Endometrial microvascular endothelial cells (primary cell): ENCODE measurements at regions not wholly inside any gene's neighbourhood (a gene's known extent, or its start where the extent isn't known, plus 50 kb on each side); places are given as distances from the start of the nearest gene placed in this dataset.

Experiments used
- in situ Hi-C: cut with HindIII; loops from 2 replicates; pipeline ENCODE4 v1.10.0; 2017; ENCODE audit warnings: low sequenced_read_pairs, low pct_unique_long_range_greater_than_20kb; ENCODE audit errors: inconsistent ontology term

DNA sequence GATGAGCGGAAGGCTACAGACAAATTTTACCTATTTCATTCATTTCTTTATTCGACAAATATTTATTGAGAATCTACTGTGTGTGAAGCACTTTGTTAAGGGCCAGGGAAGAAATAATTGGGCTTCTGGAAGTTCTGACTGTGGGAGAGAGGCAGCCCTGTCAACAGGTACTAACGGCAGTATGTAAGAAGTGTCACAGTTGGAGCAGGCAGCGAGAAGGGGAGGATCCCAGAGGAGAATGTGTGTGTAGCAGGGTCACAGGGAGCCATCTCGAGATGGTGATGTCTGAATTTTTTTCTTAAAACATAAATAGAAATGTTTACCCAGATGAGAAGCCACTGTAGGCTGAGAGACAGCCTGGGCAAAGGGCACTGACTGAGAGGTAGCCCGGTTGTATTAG lies 163.3 kb upstream of the SLC38A2 start:
- in situ Hi-C loops = loop anchor here (25.0 kb wide), 1 partner anchor 174 kb away; the partner anchor contains the start of gene SLC38A2

DNA sequence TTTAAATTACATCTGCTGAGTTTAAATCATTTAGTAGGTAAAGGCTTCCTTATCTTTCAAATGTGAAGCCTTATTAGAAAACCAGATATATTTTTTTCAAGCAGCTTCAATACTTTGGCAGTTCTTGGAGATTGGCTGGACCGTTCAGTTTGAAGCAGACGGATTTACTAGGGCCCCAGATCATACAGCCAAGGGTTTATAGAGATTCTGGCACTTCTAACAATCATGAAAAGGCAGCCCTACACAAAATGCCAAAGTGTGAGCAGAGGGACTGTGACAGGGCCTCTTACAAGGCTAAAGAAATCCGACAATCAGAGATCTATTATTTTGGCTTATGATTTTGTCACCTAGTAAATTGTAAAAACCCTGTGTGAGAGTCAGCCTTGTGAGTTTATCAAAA lies 162.8 kb upstream of the SLC38A2 start:
- in situ Hi-C loops = loop anchor here (25.0 kb wide), 1 partner anchor 173 kb away; the partner anchor contains the start of gene SLC38A2

DNA sequence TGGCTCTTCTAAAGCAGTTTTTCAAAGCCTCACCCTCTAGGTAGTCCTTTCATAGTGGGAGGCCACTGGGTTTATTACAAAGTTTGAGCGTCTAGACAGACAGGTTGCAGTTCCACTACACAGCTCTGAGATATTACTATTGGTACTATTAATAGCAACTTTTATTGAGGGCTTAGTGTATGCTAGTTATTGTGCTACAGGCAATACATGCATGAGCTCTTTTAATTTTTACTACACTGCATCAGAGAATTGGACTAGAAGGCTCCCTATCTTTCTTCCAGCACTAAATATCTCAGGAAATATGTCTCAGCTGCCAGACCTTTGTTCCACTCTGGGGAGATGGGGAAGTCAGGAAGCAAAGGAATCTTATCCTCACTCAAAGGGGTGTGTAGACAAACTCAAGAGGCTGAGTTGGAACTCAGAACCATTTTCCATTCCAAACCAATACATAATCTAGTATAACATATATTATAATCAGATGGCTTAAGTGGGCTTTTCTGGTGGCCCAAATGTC lies 161.8 kb upstream of the SLC38A2 start:
- in situ Hi-C loops = loop anchor here (25.0 kb wide), 1 partner anchor 172 kb away; the partner anchor contains the start of gene SLC38A2

DNA sequence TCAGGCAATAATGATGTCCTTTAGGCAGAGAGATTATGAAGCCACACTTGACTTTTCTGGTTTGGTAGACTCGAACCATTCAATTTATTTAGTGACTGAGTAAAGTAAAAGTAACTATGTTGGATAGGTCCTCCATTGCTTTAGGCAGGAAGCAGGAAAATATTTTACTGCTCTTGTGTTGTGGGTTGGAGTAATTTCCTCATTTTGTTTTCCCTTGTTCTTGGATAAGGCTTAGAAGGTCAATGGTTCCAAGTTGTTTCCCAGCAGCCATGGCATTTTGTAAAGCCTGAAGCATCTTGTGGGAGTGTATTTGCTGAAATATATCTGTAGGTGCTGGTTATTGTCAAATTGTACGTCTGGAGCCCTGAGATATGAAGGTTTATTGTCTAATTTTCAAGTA lies 161.2 kb upstream of the SLC38A2 start:
- in situ Hi-C loops = loop anchor here (25.0 kb wide), 1 partner anchor 171 kb away; the partner anchor contains the start of gene SLC38A2

DNA sequence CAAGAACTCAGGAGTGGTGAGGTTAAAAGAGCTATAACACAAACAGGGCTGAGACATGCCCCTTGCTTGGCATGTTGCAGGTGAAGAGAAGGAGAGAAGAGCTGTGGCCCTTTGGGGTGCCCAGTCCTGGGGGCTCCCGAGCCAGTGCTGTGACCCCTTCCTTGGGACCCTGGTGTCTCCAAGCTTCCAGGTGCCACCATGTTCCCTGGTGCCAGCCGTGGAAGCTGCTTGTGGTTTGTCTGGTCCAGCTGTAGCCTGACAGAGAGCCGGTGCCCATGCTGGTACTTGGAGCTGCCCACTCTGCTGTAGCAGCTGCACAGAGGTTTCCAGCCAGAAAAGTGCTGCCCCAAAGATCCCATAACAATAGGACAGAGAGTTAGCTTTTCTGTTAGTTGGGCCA lies 159.2 kb upstream of the SLC38A2 start:
- in situ Hi-C loops = loop anchor here (25.0 kb wide), 1 partner anchor 170 kb away; the partner anchor contains the start of gene SLC38A2

DNA sequence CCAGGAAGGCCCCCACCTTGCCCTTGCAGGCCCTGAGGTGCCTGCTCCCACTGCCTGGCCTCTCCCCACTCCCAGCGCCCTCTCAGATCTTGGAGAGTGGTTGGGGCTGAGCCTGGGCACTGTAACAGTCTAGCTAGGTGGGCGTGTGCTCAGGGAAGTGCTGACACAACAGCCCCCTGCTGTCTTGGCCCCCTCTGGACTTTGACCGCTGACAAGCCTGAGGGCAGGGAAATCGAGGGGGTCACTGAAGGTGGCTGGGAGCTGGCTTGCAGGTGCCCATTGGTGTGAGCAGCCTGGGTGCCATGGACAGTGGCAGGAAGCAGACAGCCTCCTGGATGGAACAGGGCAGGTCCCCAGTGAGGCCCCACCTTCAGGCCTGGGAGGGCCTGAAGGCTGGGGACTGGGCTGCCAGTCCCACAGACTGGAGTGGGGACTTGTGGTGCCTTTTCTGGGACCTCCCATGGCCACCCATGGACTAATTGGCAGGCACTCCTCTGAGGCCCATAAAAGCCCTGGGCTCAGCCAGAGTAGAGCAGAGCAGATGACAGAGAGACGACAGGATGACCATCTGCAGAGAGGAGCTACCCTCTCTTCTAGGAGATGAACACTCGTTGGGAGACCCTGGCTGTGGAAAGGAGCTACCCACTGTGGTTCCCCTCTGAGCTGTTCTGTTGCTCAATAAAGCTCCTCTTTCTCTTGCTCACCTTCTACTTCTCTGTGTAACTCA lies 158.6 kb upstream of the SLC38A2 start:
- in situ Hi-C loops = loop anchor here (25.0 kb wide), 1 partner anchor 169 kb away; the partner anchor contains the start of gene SLC38A2

DNA sequence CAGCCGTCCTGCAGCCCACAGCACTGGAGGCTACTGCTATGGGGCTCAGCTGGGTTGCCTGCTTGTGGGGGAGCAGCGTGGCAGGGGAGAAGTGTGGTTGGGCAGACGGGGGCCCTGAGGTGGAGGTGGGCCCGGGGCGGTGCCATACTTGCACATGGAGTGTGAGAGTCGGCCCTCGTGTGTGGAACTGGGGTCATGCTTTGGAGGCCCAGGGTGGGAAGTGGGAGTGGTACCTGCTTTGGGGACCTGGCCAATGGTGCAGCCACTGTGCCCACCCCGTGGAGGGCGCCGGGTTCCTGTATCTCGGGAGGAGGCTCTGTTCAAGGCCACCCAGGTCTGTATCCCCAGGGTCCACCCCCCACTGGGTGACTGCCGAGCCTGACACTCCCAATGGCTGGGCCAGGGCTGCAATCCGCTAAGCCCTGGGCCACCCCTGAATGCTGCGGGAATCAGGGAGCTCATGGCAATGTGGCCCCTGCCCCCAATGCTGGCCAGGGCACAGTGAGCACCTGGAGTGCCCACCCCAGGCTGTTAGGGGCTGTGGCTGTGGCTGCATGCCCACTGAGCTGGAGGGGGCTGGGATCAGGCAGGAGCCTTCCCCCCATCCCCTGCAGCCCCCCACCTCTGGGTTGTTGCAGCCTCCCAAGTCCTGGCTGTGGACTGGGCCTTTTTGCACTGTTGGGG lies 157.9 kb upstream of the SLC38A2 start:
- in situ Hi-C loops = loop anchor here (25.0 kb wide), 1 partner anchor 168 kb away; the partner anchor contains the start of gene SLC38A2

DNA sequence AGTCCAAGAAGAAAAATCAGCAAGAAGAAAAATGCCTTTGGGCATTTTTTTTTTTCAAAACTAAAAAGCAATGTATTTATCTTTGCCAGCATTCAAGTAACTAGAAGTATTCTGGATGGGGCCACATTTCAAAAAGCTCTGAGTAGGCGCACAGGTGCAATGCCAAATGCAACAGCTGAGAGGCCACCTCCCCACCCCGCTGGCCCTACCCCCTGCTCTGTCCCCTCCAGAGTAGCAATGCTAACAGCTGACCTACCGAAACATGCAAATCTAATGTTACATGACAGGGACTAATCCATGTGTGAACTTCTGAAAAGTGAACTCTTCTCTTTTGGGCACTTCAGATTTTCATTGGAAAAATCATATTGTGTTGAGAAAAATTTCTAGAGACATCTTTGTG lies 153.7 kb upstream of the SLC38A2 start:
- in situ Hi-C loops = loop anchor here (25.0 kb wide), 1 partner anchor 164 kb away; the partner anchor contains the start of gene SLC38A2

DNA sequence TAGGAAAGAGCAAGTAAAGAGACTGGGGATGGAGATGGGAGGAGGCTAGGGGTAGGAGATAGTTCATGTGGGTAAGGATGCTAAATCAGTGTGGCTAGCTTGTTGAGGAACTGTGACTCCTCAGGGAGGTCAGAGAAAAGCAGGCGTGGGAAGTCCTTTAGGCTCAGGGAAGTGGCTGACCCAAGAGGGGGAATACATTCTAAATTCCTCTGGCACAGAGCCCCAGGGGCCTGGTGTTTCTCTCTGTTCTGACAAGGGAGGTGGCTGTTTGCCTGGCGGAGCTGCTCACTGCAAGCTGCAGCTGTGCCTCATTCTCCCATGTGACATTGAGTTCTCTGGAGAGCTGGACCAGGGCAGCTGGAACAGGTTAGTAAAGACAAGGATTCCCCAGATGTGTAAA lies 152.2 kb upstream of the SLC38A2 start:
- in situ Hi-C loops = loop anchor here (25.0 kb wide), 1 partner anchor 162 kb away; the partner anchor contains the start of gene SLC38A2

DNA sequence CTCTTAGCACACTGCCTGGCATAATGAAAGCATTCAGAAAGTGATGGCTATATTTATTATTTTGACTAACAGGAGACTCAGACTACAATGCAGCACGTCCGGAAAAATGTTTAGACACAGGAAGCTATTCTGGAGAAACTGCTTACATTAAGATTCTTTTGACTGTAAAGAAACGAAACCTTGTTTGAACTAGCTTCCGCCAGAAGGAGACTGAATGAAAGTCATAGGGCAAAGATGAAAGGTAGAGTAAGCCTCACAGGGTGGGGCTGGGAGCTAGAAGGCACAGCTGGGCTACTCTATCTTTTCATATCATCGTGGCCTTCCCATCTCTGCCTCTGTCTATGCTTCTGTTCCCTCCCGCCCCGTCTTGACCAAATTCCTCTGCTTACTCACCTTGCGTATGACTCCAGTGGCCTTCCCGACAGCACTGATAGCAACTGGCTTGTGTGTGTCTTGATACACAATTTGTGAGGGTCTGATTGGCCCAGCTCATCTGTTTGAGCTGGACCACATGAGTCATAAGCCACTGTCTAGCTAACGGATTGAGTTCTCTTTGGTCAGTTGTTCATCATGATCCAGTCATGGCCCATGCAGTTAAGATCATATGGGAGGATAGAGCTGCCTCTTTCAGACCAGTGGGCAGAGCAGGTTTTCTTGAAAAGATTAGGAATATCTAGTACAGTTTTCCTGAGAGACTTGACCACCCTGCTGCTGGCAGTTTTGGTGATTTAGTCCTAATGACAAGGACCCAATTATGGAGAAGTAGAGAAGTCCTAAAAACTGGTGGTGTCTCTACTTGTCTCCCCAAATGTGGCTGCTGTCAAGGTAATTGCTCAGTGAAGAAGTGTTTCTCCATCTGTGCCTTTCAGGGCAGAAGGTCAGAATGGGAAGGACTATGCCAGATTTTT lies 151.5 kb upstream of the SLC38A2 start:
- in situ Hi-C loops = no loop called here

DNA sequence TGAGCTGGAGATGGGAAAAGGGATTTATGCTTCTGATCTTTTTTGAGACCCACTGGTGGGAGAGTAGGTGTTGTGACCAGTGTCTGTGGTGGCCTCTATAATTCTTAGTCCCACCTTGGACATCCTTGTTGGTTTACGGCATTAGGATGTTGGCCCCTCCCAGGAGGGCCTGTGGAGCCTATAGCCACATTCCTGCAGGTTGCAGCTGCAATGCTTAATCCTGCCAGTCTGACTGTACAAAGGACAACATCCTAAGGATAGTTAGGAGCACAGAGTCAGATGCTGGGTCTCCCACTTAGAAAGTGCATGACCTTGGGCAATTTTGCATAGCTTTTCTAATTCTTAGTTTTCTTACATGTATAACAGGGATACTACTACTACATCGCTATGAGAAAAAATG lies 150.9 kb upstream of the SLC38A2 start:
- in situ Hi-C loops = no loop called here

DNA sequence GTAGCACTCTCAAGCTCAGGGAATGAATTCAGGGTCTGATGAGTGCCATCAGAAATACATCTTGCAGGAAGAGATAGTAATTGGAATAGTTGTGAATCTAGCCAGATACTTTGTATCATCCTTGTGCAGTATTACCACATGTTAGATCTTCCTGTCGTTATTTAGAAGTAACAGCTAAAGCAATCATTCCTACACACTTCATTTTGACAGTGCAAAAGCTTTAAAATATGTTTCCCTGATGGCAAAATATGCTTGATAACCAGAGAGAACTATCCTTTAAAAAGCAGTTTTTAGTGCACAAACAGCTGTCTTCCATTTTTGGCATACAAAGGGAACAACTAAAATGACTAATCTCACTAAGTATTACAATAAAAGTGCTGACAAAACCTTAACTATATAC lies 149.5 kb upstream of the SLC38A2 start:
- in situ Hi-C loops = no loop called here

DNA sequence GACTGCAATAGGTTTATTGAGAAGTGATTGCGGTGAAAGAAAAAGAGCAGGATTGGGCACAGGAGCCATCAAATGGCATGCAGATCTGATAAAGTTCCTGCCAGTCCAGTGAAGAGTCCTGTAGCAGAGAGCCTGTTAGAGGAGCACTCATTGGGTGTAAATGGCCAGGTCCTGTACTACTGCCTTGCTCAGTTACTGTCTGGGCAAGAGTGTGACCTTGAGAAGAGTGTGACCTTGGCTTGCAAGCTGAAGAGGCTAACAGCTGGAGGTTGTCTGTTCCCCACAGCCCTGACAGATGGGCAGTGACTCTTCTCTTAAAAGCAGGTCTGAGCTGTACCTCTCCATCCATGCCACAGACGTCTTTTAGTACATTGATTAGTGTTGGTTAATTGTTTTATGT lies 148.6 kb upstream of the SLC38A2 start:
- in situ Hi-C loops = no loop called here

DNA sequence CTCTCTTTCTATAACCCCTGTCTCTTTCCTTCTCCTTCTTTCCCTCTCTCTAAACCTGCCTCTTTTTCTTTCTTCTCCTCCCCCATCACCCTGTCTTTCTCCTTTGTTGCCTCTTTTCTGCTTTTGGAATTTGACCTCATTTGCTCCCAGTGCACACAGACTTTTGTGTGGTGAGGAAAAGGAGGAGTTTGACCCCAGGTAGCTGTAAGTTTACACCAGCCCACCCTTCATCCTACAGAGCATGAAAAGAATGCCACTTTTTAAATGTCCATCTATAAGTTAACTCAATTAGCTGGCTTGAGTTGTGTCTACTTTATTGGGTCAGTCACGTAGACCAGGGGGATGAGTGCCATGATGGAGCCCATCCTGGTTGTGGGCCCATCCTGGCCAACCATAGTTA lies 146.8 kb upstream of the SLC38A2 start:
- in situ Hi-C loops = no loop called here

DNA sequence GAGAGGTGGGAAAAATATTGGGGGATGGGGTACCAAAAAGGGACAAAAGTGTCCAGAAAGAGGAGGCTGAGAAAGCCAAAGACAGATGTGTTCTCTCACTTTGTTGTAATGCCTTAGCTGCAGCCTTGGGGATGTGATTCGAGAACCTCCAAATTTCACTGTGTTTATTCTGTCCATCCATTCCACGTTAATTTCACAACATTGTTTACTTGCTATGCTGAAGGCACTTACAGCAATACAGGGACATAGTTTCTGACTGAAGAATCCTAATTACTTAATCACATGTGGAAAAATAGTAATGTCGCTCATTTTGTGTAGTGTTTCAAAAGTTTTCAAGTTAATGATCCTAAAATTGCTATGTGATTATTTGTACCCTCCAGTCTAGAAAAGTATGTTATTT lies 146.2 kb upstream of the SLC38A2 start:
- in situ Hi-C loops = no loop called here

DNA sequence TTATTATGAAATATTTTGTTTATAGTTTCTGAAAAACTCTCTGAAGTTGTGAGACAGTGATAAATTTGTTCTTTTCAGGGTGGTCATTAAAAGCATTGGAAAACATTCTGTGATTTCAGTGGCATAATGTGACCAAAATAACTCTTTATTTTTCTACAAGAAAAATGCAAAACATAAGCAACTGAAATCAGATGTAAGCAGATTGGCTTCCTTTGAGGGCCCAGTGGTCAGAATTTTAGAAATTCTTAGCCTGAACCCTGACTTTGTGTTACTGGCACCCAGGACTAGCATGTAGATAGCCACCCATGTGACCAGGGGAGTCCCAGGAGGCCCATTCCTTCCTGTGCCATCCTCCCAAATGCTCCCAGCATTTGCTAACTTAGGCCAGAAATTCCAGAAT lies 145.6 kb upstream of the SLC38A2 start:
- in situ Hi-C loops = no loop called here

DNA sequence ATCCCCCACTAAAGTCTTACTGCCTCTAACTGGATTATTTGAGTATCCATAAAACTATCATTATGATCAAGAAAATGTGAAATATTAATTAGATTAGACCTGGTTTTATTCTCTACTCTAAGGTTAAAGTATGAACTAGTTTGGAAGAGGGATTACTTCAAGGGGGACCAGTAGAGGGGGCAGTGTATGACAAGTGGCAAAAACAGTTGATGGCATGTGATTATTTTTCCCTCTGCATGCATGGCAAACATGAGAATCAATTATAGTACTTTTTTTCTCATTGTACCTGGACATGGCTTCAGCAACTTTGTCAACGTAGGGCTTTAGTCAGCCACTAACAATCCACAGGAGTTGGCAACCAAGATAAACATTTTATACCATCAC lies 145.0 kb upstream of the SLC38A2 start:
- in situ Hi-C loops = no loop called here

DNA sequence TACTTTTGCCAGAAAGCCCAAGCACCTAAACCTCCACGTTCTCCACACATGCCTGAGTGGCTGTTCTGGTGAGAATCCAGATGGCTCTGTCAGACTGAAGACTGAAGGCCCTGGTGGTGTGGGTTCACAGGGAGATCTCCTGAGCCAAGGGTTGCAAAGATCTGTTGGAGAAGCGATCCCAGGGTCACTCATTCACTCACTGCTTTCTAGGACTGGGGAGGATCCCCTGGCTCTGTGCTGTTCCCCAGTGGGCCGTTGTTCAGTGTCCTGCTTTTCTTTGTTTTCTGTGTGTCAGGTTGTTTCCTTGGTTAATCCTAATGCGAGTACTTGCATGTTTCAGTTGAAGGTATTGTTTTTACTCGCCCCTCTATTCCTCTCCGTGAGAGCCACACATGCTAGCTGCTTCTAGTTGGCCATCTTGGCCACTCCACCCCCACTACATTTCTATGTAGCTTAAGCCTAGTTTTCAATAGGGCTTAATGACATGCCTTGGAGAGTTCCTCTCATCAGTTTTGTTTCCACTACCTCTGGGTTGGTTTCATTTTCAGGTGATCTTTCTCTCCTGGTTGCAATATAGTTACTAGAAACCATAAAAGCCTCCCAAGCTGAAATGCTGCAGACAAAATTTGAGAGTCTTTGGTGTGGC lies 144.5 kb upstream of the SLC38A2 start:
- in situ Hi-C loops = no loop called here
